ENCODE measurements at regions not wholly inside any gene's neighbourhood (a gene's known extent, or its start where the extent isn't known, plus 50 kb on each side); places are given as distances from the start of the nearest gene placed in this dataset.

GRCh38 chr5:86757824-86758223, 140.1 kb downstream of the COX7C start:
- no peak for TF ChIP-seq CTCF (IDR thresholded peaks at IDR 0.05)
- TF ChIP-seq POLR2AphosphoS5 (IDR thresholded peaks at IDR 0.05) = no peak
- no peak for TF ChIP-seq POLR2A (IDR thresholded peaks at IDR 0.05)
